Sigmoid colon (tissue), 6 donors: ENCODE measurements at regions not wholly inside any gene's neighbourhood (a gene's known extent, or its start where the extent isn't known, plus 50 kb on each side); places are given as distances from the start of the nearest gene placed in this dataset.
A peak's percentile ranks its signal among the peaks of the same experiment; 100 is the strongest.

Experiments
- DNase-seq: peaks from one replicate; pipeline ENCODE4 v3.0.0-alpha.2; 2019
- H3K27ac ChIP-seq, 4 donors: fragments of 200-600 bp; sonication (generic); one replicate each; pipeline ENCODE4 v1.5.1; 2016 to 2019; ENCODE audit warnings: mild to moderate bottlenecking in 1 of 4
- H3K27me3 ChIP-seq, 3 donors: fragments of 200-600 bp; sonication (generic); one replicate each; pipeline ENCODE4 v1.5.1; 2019; ENCODE audit warnings: mild to moderate bottlenecking in 1 of 3
- H3K36me3 ChIP-seq, 4 donors: fragments of 200-600 bp; sonication (generic); one replicate each; pipeline ENCODE4 v1.5.1; 2016 to 2019
- H3K4me1 ChIP-seq, 4 donors: fragments of 200-600 bp; sonication (generic); one replicate each; pipeline ENCODE4 v1.5.1; 2017 to 2019
- H3K4me3 ChIP-seq, 4 donors: fragments of 200-600 bp; sonication (generic); one replicate each; pipeline ENCODE4 v1.5.1; 2017 to 2019; ENCODE audit warnings: mild to moderate bottlenecking in 2 of 4, moderate library complexity in 1 of 4
- H3K9me3 ChIP-seq, 4 donors: fragments of 200-600 bp in 3 of 4; sonication (generic) in 3 of 4; one replicate each; pipeline versions ENCODE4 v1.5.1 to v1.6.1; 2013 to 2019
- CTCF ChIP-seq, 4 experiments: fragments of 450-650 bp in 3 of 4; fragments of 200-600 bp in 1 of 4; IDR thresholded peaks; one replicate each; pipeline ENCODE4 v1.5.1; 2016 to 2019; ENCODE audit warnings: antibody characterized with exemption in 4 of 4, mild to moderate bottlenecking in 3 of 4, moderate library complexity in 2 of 4
- EP300 ChIP-seq, 4 donors: sonication (generic); formaldehyde crosslinking; IDR thresholded peaks; one replicate each; pipeline ENCODE4 v1.6.1; 2017; ENCODE audit warnings: antibody characterized with exemption in 4 of 4
- POLR2A ChIP-seq, 2 donors: fragments of 450-650 bp; IDR thresholded peaks; one replicate each; pipeline ENCODE4 v1.6.1; 2016; ENCODE audit warnings: antibody characterized with exemption in 2 of 2, mild to moderate bottlenecking in 2 of 2, moderate library complexity in 2 of 2
- POLR2AphosphoS5 ChIP-seq, 4 donors: sonication (generic); formaldehyde crosslinking; IDR thresholded peaks; one replicate each; pipeline ENCODE4 v1.6.1; 2017; ENCODE audit warnings: antibody characterized with exemption in 4 of 4
- WGBS, 2 donors: extraction: QIAGEN DNeasy Blood & Tissue Kit; methylation state at CpG; one replicate each; pipeline ENCODE4 v1.1.7; 2013; 5-methylcytosine and 5-hydroxymethylcytosine counted together
- intact Hi-C: fragments of 100-400 bp; cut with DNase I; formaldehyde crosslinking; loops from one replicate; pipeline ENCODE4 v1.15.1; 2023
- donor health status: healthy with polysubstance abuse.
- donor health status: healthy.

GRCh38 chr22:20651286-20651685, 122.6 kb upstream of the SERPIND1 start:
- 83 to 84% methylated on average over 2 of the region's 2 CpGs for WGBS, 2 donors
- TF ChIP-seq EP300 (IDR thresholded peaks at IDR 0.05) = no peak
- TF ChIP-seq POLR2AphosphoS5 (IDR thresholded peaks at IDR 0.05) = no peak
- no peak for TF ChIP-seq CTCF (IDR thresholded peaks at IDR 0.05)
- TF ChIP-seq POLR2A (IDR thresholded peaks at IDR 0.05) = no peak
- no peak overlapping the region for H3K27ac ChIP-seq
- no peak for DNase-seq
- H3K36me3 ChIP-seq = no peaks in the 10 kb centered on the region
- H3K9me3 ChIP-seq = no peaks in the 10 kb centered on the region
- no peaks in the 10 kb centered on the region for H3K27me3 ChIP-seq
- intact Hi-C loops = no loop called here
- H3K4me1 ChIP-seq = no peaks in the 10 kb centered on the region
- H3K4me3 ChIP-seq = no peak overlapping the region

- WGBS, 2 donors = 85 to 93% methylated on average over 6 of the region's 6 CpGs
- intact Hi-C loops = no loop called here
Measured at GRCh38 chr22:20652130-20652529, 121.8 kb upstream of the SERPIND1 start.

GRCh38 chr22:20652582-20652981, 121.3 kb upstream of the SERPIND1 start:
- Histone ChIP-seq H3K4me1 (no peaks in the 10 kb centered on the region), H3K27me3 (no peaks in the 10 kb centered on the region), H3K4me3 (no peak overlapping the region), H3K27ac (no peak overlapping the region), H3K36me3 (no peaks in the 10 kb centered on the region), H3K9me3 (no peaks in the 10 kb centered on the region)
- no peak for TF ChIP-seq POLR2AphosphoS5 (IDR thresholded peaks at IDR 0.05)
- TF ChIP-seq POLR2A (IDR thresholded peaks at IDR 0.05) = no peak
- TF ChIP-seq EP300 (IDR thresholded peaks at IDR 0.05) = no peak
- TF ChIP-seq CTCF (IDR thresholded peaks at IDR 0.05) = no peak
- WGBS, 2 donors = 86 to 89% methylated on average over 6 of the region's 6 CpGs
- no peak for DNase-seq
- intact Hi-C loops = no loop called here

More at GRCh38 chr22:20652130-20652529, 121.8 kb upstream of the SERPIND1 start:
- no peak for DNase-seq
- Histone ChIP-seq H3K36me3 (no peaks in the 10 kb centered on the region), H3K27me3 (no peaks in the 10 kb centered on the region), H3K4me3 (no peak overlapping the region), H3K27ac (no peak overlapping the region), H3K4me1 (no peaks in the 10 kb centered on the region), H3K9me3 (no peaks in the 10 kb centered on the region)
- TF ChIP-seq CTCF (IDR thresholded peaks at IDR 0.05) = no peak
- TF ChIP-seq POLR2AphosphoS5 (IDR thresholded peaks at IDR 0.05) = no peak
- TF ChIP-seq EP300 (IDR thresholded peaks at IDR 0.05) = no peak
- TF ChIP-seq POLR2A (IDR thresholded peaks at IDR 0.05) = no peak

- intact Hi-C loops = no loop called here
- Histone ChIP-seq H3K9me3 (no peaks in the 10 kb centered on the region), H3K36me3 (no peaks in the 10 kb centered on the region), H3K4me1 (no peaks in the 10 kb centered on the region), H3K27ac (no peak overlapping the region), H3K4me3 (no peak overlapping the region), H3K27me3 (no peaks in the 10 kb centered on the region)
- 89 to 91% methylated on average over 7 of the region's 7 CpGs for WGBS, 2 donors
- no peak for TF ChIP-seq POLR2AphosphoS5 (IDR thresholded peaks at IDR 0.05)
- TF ChIP-seq POLR2A (IDR thresholded peaks at IDR 0.05) = no peak
- no peak for TF ChIP-seq CTCF (IDR thresholded peaks at IDR 0.05)
- TF ChIP-seq EP300 (IDR thresholded peaks at IDR 0.05) = no peak
- DNase-seq = peak; percentile 22
Measured at GRCh38 chr22:20653012-20653794, 120.7 kb upstream of the SERPIND1 start.
